WERI-Rb-1 (cell line): ENCODE measurements at regions not wholly inside any gene's neighbourhood (a gene's known extent, or its start where the extent isn't known, plus 50 kb on each side); places are given as distances from the start of the nearest gene placed in this dataset.
"Not testable (repeated sequence)": the region's sequence is repeated elsewhere in the genome, so short reads cannot be mapped to it uniquely, and the experiment has no call there.

Source experiments
- DNase-seq: peaks from one replicate; pipeline ENCODE4 v3.0.0-alpha.2; 2020
- H3K27ac ChIP-seq: fragments of 250-450 bp; sonication (Bioruptor Pico); 2 replicates; pipeline ENCODE4 v1.5.1; 2020; ENCODE audit warnings: mild to moderate bottlenecking, moderate library complexity
- H3K27me3 ChIP-seq: fragments of 250-450 bp; sonication (Bioruptor Pico); 2 replicates; pipeline ENCODE4 v1.5.1; 2021; ENCODE audit warnings: mild to moderate bottlenecking, low read depth, moderate library complexity; ENCODE audit not compliant: insufficient read depth, severe bottlenecking
- H3K36me3 ChIP-seq: fragments of 250-450 bp; sonication (Bioruptor Pico); 2 replicates; pipeline ENCODE4 v1.5.1; 2020; ENCODE audit warnings: mild to moderate bottlenecking, moderate library complexity
- H3K4me3 ChIP-seq: 2 replicates; pipeline ENCODE4 v1.5.1; 2011; ENCODE audit warnings: low read depth, mild to moderate bottlenecking, control low read depth, low read length
- H3K9me3 ChIP-seq: fragments of 250-450 bp; sonication (Bioruptor Pico); 2 replicates; pipeline ENCODE4 v1.5.1; 2021; ENCODE audit warnings: mild to moderate bottlenecking, moderate library complexity; ENCODE audit not compliant: severe bottlenecking
- CTCF ChIP-seq: IDR thresholded peaks from 2 replicates; pipeline ENCODE4 v1.5.1; 2011; ENCODE audit warnings: low read depth, mild to moderate bottlenecking, control low read depth, inconsistent platforms, low read length

GRCh38 chr5:112532654-112533360 is 113.7 kb upstream of the EPB41L4A start:
- no peak for TF ChIP-seq CTCF
- Histone ChIP-seq H3K27me3 (no peaks in the 10 kb centered on the region), H3K36me3 (no peaks in the 10 kb centered on the region), H3K27ac (no peak overlapping the region), H3K9me3 (no peaks in the 10 kb centered on the region), H3K4me3 (no peak overlapping the region)
- DNase-seq, result no peak

DNA sequence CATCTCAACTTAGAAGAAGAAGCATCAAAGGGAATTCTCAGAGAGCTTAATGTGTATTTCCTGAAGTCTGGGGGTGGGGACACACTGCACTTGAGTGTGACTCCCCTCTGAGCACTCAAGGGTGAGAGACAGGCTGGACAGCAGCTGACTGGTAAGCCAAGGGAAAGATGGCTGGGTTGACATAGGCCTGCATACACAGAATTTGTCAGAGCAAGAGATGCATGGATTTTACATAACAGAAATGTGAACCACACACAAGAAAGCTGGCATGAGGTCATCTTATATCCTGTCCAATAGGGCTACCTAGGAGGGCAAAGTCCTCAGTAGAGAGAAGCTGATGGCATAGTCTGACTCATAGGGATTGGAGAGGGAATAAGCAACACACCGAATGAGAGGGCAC is 114.3 kb upstream of the EPB41L4A start:
- Histone ChIP-seq H3K36me3 (no peaks in the 10 kb centered on the region), H3K27ac (no peak overlapping the region), H3K9me3 (no peaks in the 10 kb centered on the region), H3K27me3 (no peaks in the 10 kb centered on the region), H3K4me3 (no peak overlapping the region)
- TF ChIP-seq CTCF, result no peak
- no peak for DNase-seq

GRCh38 chr5:112534067-112534583 is 115.0 kb upstream of the EPB41L4A start:
- DNase-seq, result no peak
- TF ChIP-seq CTCF, result no peak

DNA sequence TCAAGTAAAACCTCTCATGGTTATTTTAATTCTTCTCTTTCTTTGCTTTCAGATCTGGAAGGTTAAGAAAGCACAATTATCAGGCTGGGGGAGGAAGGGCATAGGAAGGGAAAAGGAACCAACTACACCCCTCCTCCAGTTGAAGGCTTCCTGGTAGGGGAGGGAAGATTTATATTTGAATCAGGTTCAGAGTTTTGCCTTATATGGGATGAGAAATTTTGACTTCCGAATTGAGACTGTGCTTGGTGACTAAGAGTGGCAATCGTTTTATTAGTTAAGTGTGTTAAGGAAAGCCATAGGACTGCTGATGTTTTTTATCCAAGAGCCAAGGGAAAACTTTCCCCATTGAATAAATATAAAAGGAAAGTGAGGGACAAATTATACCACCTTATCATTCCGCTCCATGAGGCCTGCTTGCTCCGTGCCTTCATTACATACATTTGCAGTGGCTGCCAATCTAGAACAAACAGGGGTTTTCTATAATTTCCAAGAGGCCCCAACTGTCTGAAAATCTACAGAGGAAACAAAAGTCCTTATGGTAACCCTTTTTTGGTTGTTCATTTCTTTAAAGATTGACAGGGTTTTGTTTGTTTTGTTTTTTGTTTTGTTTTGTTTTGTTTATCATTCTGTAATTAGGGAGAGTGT is 115.7 kb upstream of the EPB41L4A start:
- Histone ChIP-seq H3K27me3 (no peaks in the 10 kb centered on the region), H3K9me3 (peaks cover 4% of the 10 kb centered on the region), H3K36me3 (no peaks in the 10 kb centered on the region), H3K4me3 (no peak overlapping the region), H3K27ac (no peak overlapping the region)
- TF ChIP-seq CTCF, result no peak
- no peak for DNase-seq

More at GRCh38 chr5:112534067-112534583, 115.0 kb upstream of the EPB41L4A start:
- Histone ChIP-seq H3K36me3 (no peaks in the 10 kb centered on the region), H3K9me3 (peaks cover 4% of the 10 kb centered on the region), H3K4me3 (no peak overlapping the region), H3K27me3 (no peaks in the 10 kb centered on the region), H3K27ac (no peak overlapping the region)

DNA sequence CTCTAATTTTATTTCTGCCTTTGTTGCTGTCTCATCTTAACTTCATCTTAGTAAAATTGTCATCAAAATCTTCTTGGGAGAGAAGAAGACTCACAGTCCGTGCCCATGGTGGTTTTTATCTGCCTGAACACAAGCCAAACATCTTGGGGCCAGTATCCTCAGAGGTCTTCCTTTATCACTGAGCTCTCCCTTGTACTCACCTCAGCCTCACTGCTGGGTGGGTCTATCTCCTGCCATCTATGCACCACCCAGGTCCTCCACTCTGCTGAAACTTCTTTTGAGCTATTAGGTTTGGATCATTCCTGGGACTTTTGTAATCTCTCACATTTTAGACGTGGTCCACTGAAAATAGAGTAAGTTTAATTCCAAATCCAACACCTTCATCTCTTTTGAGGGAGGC is 116.3 kb upstream of the EPB41L4A start:
- no peak for DNase-seq
- H3K4me3 ChIP-seq, result no peak overlapping the region
- H3K9me3 ChIP-seq, result peaks cover 4% of the 10 kb centered on the region
- no peak overlapping the region for H3K27ac ChIP-seq
- no peaks in the 10 kb centered on the region for H3K27me3 ChIP-seq
- TF ChIP-seq CTCF, result no peak
- no peaks in the 10 kb centered on the region for H3K36me3 ChIP-seq

DNA sequence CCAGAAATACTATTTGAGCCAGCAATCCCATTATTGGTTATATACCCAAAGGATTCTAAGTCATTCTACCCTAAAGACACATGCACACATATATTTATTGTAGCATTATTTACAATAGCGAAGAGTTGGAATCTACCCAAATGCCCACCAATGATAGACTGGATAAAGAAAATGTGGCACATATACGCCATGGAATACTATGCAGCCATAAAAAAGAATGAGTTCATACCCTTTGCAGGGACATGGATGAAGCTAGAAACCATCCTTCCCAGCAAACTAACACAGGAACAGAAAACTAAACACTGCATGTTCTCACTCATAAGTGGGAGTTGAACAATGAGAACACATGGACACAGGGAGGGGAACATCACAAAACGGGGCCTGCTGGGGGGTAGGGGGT is 125.5 kb upstream of the EPB41L4A start:
- not testable (repeated sequence) for H3K36me3 ChIP-seq

More for the DNA sequence above, 125.5 kb upstream of the EPB41L4A start:
- not testable (repeated sequence) for H3K27me3 ChIP-seq, DNase-seq, H3K9me3 ChIP-seq, H3K27ac ChIP-seq, H3K4me3 ChIP-seq
